ENCODE measurements at regions not wholly inside any gene's neighbourhood (a gene's known extent, or its start where the extent isn't known, plus 50 kb on each side); places are given as distances from the start of the nearest gene placed in this dataset.

DNA sequence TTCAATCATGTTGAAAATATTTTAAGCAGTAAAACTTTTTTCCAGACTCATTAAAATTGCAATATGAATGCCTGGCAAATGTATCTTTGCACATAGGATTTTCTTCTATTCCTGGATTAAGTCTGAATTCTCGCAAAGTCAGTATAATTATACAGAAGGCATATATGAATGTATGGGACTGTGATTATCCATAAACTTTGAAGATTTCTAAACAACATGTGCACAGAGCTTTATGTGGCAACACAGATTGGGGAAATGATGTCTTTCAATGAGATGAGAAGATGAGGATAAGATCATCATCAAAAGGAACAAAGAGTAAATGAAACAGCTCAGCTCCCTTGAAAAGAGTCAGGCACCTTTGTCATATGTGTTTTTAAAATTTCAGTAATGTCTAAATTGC lies 635.3 kb downstream of the CDH11 start:
- no peak overlapping the region for H3K4me3 ChIP-seq (ENCODE audit: low read depth, low read length)
- no TSS peak for BruUV-seq (replicated peaks)
- no peaks in the 10 kb centered on the region for H3K4me1 ChIP-seq
- no peaks in the 10 kb centered on the region for H3K9me3 ChIP-seq
- Mint-ChIP-seq H3K27ac (ENCODE audit: unreplicated experiment) (no peak overlapping the region), H3K36me3 (ENCODE audit: insufficient read depth, unreplicated experiment) (no peaks in the 10 kb centered on the region), H3K9me3 (ENCODE audit: unreplicated experiment) (peaks cover 15% of the 10 kb centered on the region), H3K4me3 (ENCODE audit: unreplicated experiment) (no peak overlapping the region), H3K4me1 (ENCODE audit: low read depth, unreplicated experiment) (peaks cover 11% of the 10 kb centered on the region), H3K27me3 (ENCODE audit: insufficient read depth, unreplicated experiment) (no peaks in the 10 kb centered on the region)
- DNase-seq = no peak
- no peaks in the 10 kb centered on the region for H3K36me3 ChIP-seq (ENCODE audit: control insufficient read depth, insufficient read depth, low read length)
- TF ChIP-seq, protein P1, sequence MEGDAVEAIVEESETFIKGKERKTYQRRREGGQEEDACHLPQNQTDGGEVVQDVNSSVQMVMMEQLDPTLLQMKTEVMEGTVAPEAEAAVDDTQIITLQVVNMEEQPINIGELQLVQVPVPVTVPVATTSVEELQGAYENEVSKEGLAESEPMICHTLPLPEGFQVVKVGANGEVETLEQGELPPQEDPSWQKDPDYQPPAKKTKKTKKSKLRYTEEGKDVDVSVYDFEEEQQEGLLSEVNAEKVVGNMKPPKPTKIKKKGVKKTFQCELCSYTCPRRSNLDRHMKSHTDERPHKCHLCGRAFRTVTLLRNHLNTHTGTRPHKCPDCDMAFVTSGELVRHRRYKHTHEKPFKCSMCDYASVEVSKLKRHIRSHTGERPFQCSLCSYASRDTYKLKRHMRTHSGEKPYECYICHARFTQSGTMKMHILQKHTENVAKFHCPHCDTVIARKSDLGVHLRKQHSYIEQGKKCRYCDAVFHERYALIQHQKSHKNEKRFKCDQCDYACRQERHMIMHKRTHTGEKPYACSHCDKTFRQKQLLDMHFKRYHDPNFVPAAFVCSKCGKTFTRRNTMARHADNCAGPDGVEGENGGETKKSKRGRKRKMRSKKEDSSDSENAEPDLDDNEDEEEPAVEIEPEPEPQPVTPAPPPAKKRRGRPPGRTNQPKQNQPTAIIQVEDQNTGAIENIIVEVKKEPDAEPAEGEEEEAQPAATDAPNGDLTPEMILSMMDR (IDR thresholded peaks at IDR 0.05; ENCODE audit: insufficient read depth in 1 of 2, low read depth in 1 of 2, low read length in 1 of 2, severe bottlenecking in 1 of 2, unreplicated experiment in 1 of 2) = no peak
- H3K27me3 ChIP-seq (replicated peaks; ENCODE audit: control insufficient read depth, insufficient read depth, low read length) = no peaks in the 10 kb centered on the region
- intact Hi-C loops (cut with micrococcal nuclease; ENCODE audit: unreplicated experiment) = no loop called here
- POLR2A ChIA-PET = no interaction called here
- CTCF ChIA-PET = no interaction called here

DNA sequence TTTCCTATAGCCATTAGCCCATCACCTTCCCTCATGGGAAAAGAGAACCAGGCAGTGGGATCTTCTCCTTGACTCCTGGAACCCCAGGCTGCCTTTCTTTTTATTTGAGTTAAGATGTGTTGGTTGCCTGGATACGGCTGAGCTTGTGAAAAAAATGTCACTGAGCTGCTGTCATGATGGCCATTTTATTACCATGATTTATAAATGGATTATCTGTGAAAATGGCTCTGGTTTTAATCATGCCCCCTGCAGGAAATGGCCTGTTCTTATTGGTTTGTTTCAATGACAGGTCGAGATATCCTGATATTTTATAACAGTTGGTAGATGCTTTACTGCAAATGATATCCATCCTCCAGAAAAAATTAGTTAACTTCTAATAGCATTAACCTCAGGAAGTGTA lies 640.4 kb downstream of the CDH11 start:
- Mint-ChIP-seq H3K9me3 (ENCODE audit: unreplicated experiment) (peaks cover 9% of the 10 kb centered on the region), H3K27ac (ENCODE audit: unreplicated experiment) (no peak overlapping the region), H3K4me3 (ENCODE audit: unreplicated experiment) (no peak overlapping the region), H3K36me3 (ENCODE audit: insufficient read depth, unreplicated experiment) (no peaks in the 10 kb centered on the region), H3K27me3 (ENCODE audit: insufficient read depth, unreplicated experiment) (no peaks in the 10 kb centered on the region), H3K4me1 (ENCODE audit: low read depth, unreplicated experiment) (peaks cover 25% of the 10 kb centered on the region)
- Histone ChIP-seq H3K4me3 (ENCODE audit: low read depth, low read length) (no peak overlapping the region), H3K4me1 (peaks cover 31% of the 10 kb centered on the region), H3K36me3 (ENCODE audit: control insufficient read depth, insufficient read depth, low read length) (no peaks in the 10 kb centered on the region), H3K9me3 (no peaks in the 10 kb centered on the region), H3K27me3 (replicated peaks; ENCODE audit: control insufficient read depth, insufficient read depth, low read length) (no peaks in the 10 kb centered on the region)
- BruUV-seq (replicated peaks) = no TSS peak
- TF ChIP-seq, protein P1 (IDR thresholded peaks at IDR 0.05; ENCODE audit: insufficient read depth in 1 of 2, low read depth in 1 of 2, low read length in 1 of 2, severe bottlenecking in 1 of 2, unreplicated experiment in 1 of 2) = no peak
- ChIA-PET CTCF (no interaction called here), POLR2A (no interaction called here)
- intact Hi-C loops (cut with micrococcal nuclease; ENCODE audit: unreplicated experiment) = no loop called here
- DNase-seq = no peak

DNA sequence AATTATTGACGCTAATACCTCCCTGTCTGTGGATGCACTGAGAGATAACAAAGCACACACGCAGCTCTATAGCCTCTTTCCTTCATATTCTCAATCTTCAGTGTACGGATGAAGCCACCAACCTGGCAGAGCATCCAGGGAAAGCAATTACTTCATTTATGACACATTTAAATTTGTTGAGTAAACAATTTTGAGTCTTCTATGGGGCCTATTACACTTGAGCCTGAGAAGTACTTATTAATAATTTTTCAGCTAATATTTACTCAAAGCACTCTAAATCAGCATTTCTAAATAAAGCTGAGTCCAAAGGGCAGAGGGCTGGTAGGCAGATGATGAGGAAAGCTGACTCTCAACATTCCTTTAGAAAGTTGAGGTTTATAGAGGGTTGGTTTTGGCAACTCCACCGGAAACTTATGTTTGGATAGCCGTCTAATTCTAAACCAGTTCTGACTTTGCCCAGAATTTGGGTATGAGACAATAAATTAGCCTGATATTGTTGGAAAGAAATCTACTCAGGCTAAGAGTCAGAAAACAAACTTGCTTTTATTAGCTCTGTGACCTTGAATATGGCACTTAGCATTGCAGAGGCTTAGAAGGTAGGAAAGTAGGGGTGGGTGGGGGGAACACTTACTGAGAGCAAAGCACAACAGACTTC lies 643.5 kb downstream of the CDH11 start:
- intact Hi-C loops (cut with micrococcal nuclease; ENCODE audit: unreplicated experiment) = loop anchor here (1.0 to 10.0 kb wide), 3 partner anchors 15 to 640 kb away; no protein-coding TSS in a partner anchor
- CTCF ChIA-PET = no interaction called here

More for the DNA sequence above, 643.5 kb downstream of the CDH11 start:
- Histone ChIP-seq H3K36me3 (ENCODE audit: control insufficient read depth, insufficient read depth, low read length) (no peaks in the 10 kb centered on the region), H3K9me3 (no peaks in the 10 kb centered on the region), H3K27me3 (replicated peaks; ENCODE audit: control insufficient read depth, insufficient read depth, low read length) (no peaks in the 10 kb centered on the region), H3K4me3 (ENCODE audit: low read depth, low read length) (no peak overlapping the region), H3K4me1 (peaks cover 32% of the 10 kb centered on the region)
- BruUV-seq (replicated peaks) = no TSS peak
- H3K4me3 Mint-ChIP-seq (ENCODE audit: unreplicated experiment) = peak overlapping the region; percentile 15
- H3K27ac Mint-ChIP-seq (ENCODE audit: unreplicated experiment) = peak overlapping the region; percentile 12
- DNase-seq = peak; percentile 73 to 76
- peaks cover 35% of the 10 kb centered on the region for H3K4me1 Mint-ChIP-seq (ENCODE audit: low read depth, unreplicated experiment)
- no peaks in the 10 kb centered on the region for H3K36me3 Mint-ChIP-seq (ENCODE audit: insufficient read depth, unreplicated experiment)
- peaks cover 9% of the 10 kb centered on the region for H3K9me3 Mint-ChIP-seq (ENCODE audit: unreplicated experiment)
- TF ChIP-seq, protein P1 (IDR thresholded peaks at IDR 0.05; ENCODE audit: insufficient read depth in 1 of 2, low read depth in 1 of 2, low read length in 1 of 2, severe bottlenecking in 1 of 2, unreplicated experiment in 1 of 2) = no peak
- POLR2A ChIA-PET = no interaction called here
- no peaks in the 10 kb centered on the region for H3K27me3 Mint-ChIP-seq (ENCODE audit: insufficient read depth, unreplicated experiment)
